CD8-positive, alpha-beta memory T cell (primary cell): ENCODE measurements at regions not wholly inside any gene's neighbourhood (a gene's known extent, or its start where the extent isn't known, plus 50 kb on each side); places are given as distances from the start of the nearest gene placed in this dataset.
"Not testable (repeated sequence)": the region's sequence is repeated elsewhere in the genome, so short reads cannot be mapped to it uniquely, and the experiment has no call there.

Experiments
- CTCF ChIA-PET: fragments of 350-600 bp; sonication (Branson Sonifier 250); formaldehyde crosslinking; loops from one replicate; lab custom pipeline; 2021; ENCODE audit warnings: antibody characterized with exemption; lab: Charles Lee
- POLR2A ChIA-PET: fragments of 350-600 bp; sonication (Branson Sonifier 250); formaldehyde crosslinking; loops from one replicate; lab custom pipeline; 2021; ENCODE audit warnings: antibody characterized with exemption; lab: Charles Lee
- DNase-seq, 5 donors: peaks; one replicate each; pipeline versions ENCODE4 v3.0.0 to v3.0.0-alpha.2; 2020 to 2022; ENCODE audit warnings: mixed read lengths in 1 of 5
- H3K27ac ChIP-seq: one replicate; pipeline ENCODE4 v1.7.0; 2013; ENCODE audit warnings: low read depth, mild to moderate bottlenecking, low read length, moderate library complexity
- H3K27me3 ChIP-seq: 2 replicates; pipeline ENCODE4 v1.7.0; 2013; ENCODE audit warnings: low read length, mild to moderate bottlenecking; ENCODE audit not compliant: insufficient read depth, poor library complexity, severe bottlenecking
- H3K36me3 ChIP-seq: 2 replicates; pipeline ENCODE4 v1.7.0; 2013; ENCODE audit warnings: mild to moderate bottlenecking, low read length, moderate library complexity; ENCODE audit not compliant: insufficient read depth
- H3K4me1 ChIP-seq: 2 replicates; pipeline ENCODE4 v1.7.0; 2013; ENCODE audit warnings: mild to moderate bottlenecking, low read length, moderate library complexity; ENCODE audit not compliant: insufficient read depth
- H3K4me3 ChIP-seq: 2 replicates; pipeline ENCODE4 v1.7.0; 2013; ENCODE audit warnings: mild to moderate bottlenecking, low read length
- H3K9me3 ChIP-seq: 2 replicates; pipeline ENCODE4 v1.7.0; 2013; ENCODE audit warnings: mild to moderate bottlenecking, low read length
- H3K27ac Mint-ChIP-seq, 8 donors: one replicate each; pipeline ENCODE4 v1.8.0; 2020 to 2021; ENCODE audit warnings: mixed read lengths in 8 of 8, mild to moderate bottlenecking in 6 of 8, inconsistent platforms in 3 of 8, moderate library complexity in 3 of 8
- H3K27me3 Mint-ChIP-seq, 2 donors: one replicate each; pipeline ENCODE4 v1.8.0; 2020 to 2021; ENCODE audit warnings: mixed read lengths in 2 of 2, mild to moderate bottlenecking in 1 of 2, moderate library complexity in 1 of 2
- H3K36me3 Mint-ChIP-seq, 3 donors: one replicate each; pipeline ENCODE4 v1.8.0; 2020 to 2021; ENCODE audit warnings: mixed read lengths in 3 of 3, inconsistent platforms in 1 of 3, mild to moderate bottlenecking in 1 of 3
- H3K4me1 Mint-ChIP-seq, 3 donors: one replicate each; pipeline ENCODE4 v1.8.0; 2020 to 2021; ENCODE audit warnings: mixed read lengths in 3 of 3, inconsistent platforms in 1 of 3, mild to moderate bottlenecking in 1 of 3
- H3K4me3 Mint-ChIP-seq, 7 donors: one replicate each; pipeline ENCODE4 v1.8.0; 2020 to 2021; ENCODE audit warnings: mixed read lengths in 7 of 7, mild to moderate bottlenecking in 6 of 7, moderate library complexity in 4 of 7, inconsistent platforms in 2 of 7
- H3K9me3 Mint-ChIP-seq, 5 donors: one replicate each; pipeline ENCODE4 v1.8.0; 2020 to 2022; ENCODE audit warnings: mixed read lengths in 5 of 5, mild to moderate bottlenecking in 3 of 5, moderate library complexity in 2 of 5, inconsistent platforms in 1 of 5

GRCh38 chr3:137329594-137329993 lies 371.8 kb downstream of the IL20RB start:
- no peak overlapping the region for H3K27ac ChIP-seq
- H3K4me1 Mint-ChIP-seq, result no peaks in the 10 kb centered on the region
- CTCF ChIA-PET, result no interaction called here

GRCh38 chr3:137330246-137330645 lies 372.5 kb downstream of the IL20RB start:
- Mint-ChIP-seq H3K36me3 (no peaks in the 10 kb centered on the region), H3K27me3 (peaks cover 0 to 2% of the 10 kb centered on the region in 2 donors), H3K27ac (no peak overlapping the region), H3K4me1 (no peaks in the 10 kb centered on the region), H3K9me3 (peaks cover 2 to 8% (median 4%) of the 10 kb centered on the region in 5 donors), H3K4me3 (no peak overlapping the region)
- ChIA-PET CTCF (no interaction called here), POLR2A (no interaction called here)
- Histone ChIP-seq H3K27ac (no peak overlapping the region), H3K4me3 (no peak overlapping the region), H3K36me3 (no peaks in the 10 kb centered on the region), H3K9me3 (no peaks in the 10 kb centered on the region), H3K4me1 (no peaks in the 10 kb centered on the region), H3K27me3 (no peaks in the 10 kb centered on the region)
- no peak for DNase-seq

More at GRCh38 chr3:137329594-137329993, 371.8 kb downstream of the IL20RB start:
- Histone ChIP-seq H3K4me3 (no peak overlapping the region), H3K9me3 (no peaks in the 10 kb centered on the region), H3K27me3 (no peaks in the 10 kb centered on the region), H3K36me3 (no peaks in the 10 kb centered on the region), H3K4me1 (no peaks in the 10 kb centered on the region)
- H3K27ac Mint-ChIP-seq, result no peak overlapping the region
- POLR2A ChIA-PET, result no interaction called here
- peaks cover 2 to 9% (median 8%) of the 10 kb centered on the region in 5 donors for H3K9me3 Mint-ChIP-seq
- no peak overlapping the region for H3K4me3 Mint-ChIP-seq
- DNase-seq, result no peak
- H3K36me3 Mint-ChIP-seq, result no peaks in the 10 kb centered on the region
- peaks cover 0 to 2% of the 10 kb centered on the region in 2 donors for H3K27me3 Mint-ChIP-seq

GRCh38 chr3:137332297-137332696 lies 374.5 kb downstream of the IL20RB start:
- no peak for DNase-seq
- Histone ChIP-seq H3K4me1 (no peaks in the 10 kb centered on the region), H3K4me3 (no peak overlapping the region), H3K27ac (no peak overlapping the region), H3K36me3 (no peaks in the 10 kb centered on the region), H3K27me3 (no peaks in the 10 kb centered on the region), H3K9me3 (no peaks in the 10 kb centered on the region)
- Mint-ChIP-seq H3K36me3 (no peaks in the 10 kb centered on the region), H3K27me3 (peaks cover 0 to 2% of the 10 kb centered on the region in 2 donors), H3K4me1 (no peaks in the 10 kb centered on the region), H3K4me3 (no peak overlapping the region), H3K27ac (no peak overlapping the region), H3K9me3 (peaks cover 0 to 4% (median 2%) of the 10 kb centered on the region in 5 donors)
- CTCF ChIA-PET, result no interaction called here
- POLR2A ChIA-PET, result no interaction called here

GRCh38 chr3:137335478-137335877 lies 377.7 kb downstream of the IL20RB start:
- Mint-ChIP-seq H3K36me3 (peaks cover 0 to 2% (median 0%) of the 10 kb centered on the region in 3 donors), H3K27ac (no peak overlapping the region), H3K27me3 (peaks cover 0 to 2% of the 10 kb centered on the region in 2 donors), H3K4me1 (no peaks in the 10 kb centered on the region), H3K9me3 (peaks cover 9 to 13% (median 9%) of the 10 kb centered on the region in 5 donors), H3K4me3 (no peak overlapping the region)
- POLR2A ChIA-PET, result no interaction called here
- Histone ChIP-seq H3K4me1 (no peaks in the 10 kb centered on the region), H3K27me3 (no peaks in the 10 kb centered on the region), H3K27ac (no peak overlapping the region), H3K9me3 (no peaks in the 10 kb centered on the region), H3K4me3 (no peak overlapping the region), H3K36me3 (no peaks in the 10 kb centered on the region)
- DNase-seq, result no peak
- CTCF ChIA-PET, result no interaction called here

GRCh38 chr3:137338400-137338799 lies 380.6 kb downstream of the IL20RB start:
- POLR2A ChIA-PET, H3K27ac ChIP-seq, H3K36me3 Mint-ChIP-seq, H3K9me3 ChIP-seq, CTCF ChIA-PET, H3K4me3 ChIP-seq, H3K27me3 ChIP-seq, DNase-seq, H3K36me3 ChIP-seq, H3K27me3 Mint-ChIP-seq, H3K4me1 ChIP-seq, H3K4me1 Mint-ChIP-seq, H3K27ac Mint-ChIP-seq, H3K4me3 Mint-ChIP-seq: not testable (repeated sequence)
- H3K9me3 Mint-ChIP-seq, result peaks cover 6 to 20% (median 10%) of the 10 kb centered on the region in 5 donors

- H3K4me3 Mint-ChIP-seq, result no peak overlapping the region
- no peaks in the 10 kb centered on the region for H3K36me3 Mint-ChIP-seq
- no peaks in the 10 kb centered on the region for H3K27me3 ChIP-seq
- H3K27ac ChIP-seq, result no peak overlapping the region
- H3K4me1 ChIP-seq, result no peaks in the 10 kb centered on the region
- H3K27ac Mint-ChIP-seq, result no peak overlapping the region
- H3K9me3 Mint-ChIP-seq, result peaks cover 0 to 17% (median 5%) of the 10 kb centered on the region in 5 donors
- ChIA-PET CTCF (no interaction called here), POLR2A (no interaction called here)
- H3K4me3 ChIP-seq, result no peak overlapping the region
- no peaks in the 10 kb centered on the region for H3K27me3 Mint-ChIP-seq
- no peaks in the 10 kb centered on the region for H3K4me1 Mint-ChIP-seq
- H3K9me3 ChIP-seq, result no peaks in the 10 kb centered on the region
- DNase-seq, result no peak
- no peaks in the 10 kb centered on the region for H3K36me3 ChIP-seq
Observed at GRCh38 chr3:137343283-137343682, 385.5 kb downstream of the IL20RB start.

GRCh38 chr3:137347132-137347531 lies 389.3 kb downstream of the IL20RB start:
- H3K4me1 Mint-ChIP-seq, result no peaks in the 10 kb centered on the region
- ChIA-PET POLR2A (no interaction called here), CTCF (no interaction called here)
- H3K4me3 Mint-ChIP-seq, result no peak overlapping the region
- no peaks in the 10 kb centered on the region for H3K36me3 ChIP-seq
- no peak for DNase-seq
- H3K27me3 ChIP-seq, result no peaks in the 10 kb centered on the region
- H3K27ac Mint-ChIP-seq, result no peak overlapping the region
- peaks cover 0 to 11% (median 0%) of the 10 kb centered on the region in 5 donors for H3K9me3 Mint-ChIP-seq
- H3K27me3 Mint-ChIP-seq, result peaks cover 0 to 4% of the 10 kb centered on the region in 2 donors
- no peak overlapping the region for H3K27ac ChIP-seq
- no peak overlapping the region for H3K4me3 ChIP-seq
- H3K4me1 ChIP-seq, result no peaks in the 10 kb centered on the region
- H3K36me3 Mint-ChIP-seq, result no peaks in the 10 kb centered on the region
- H3K9me3 ChIP-seq, result no peaks in the 10 kb centered on the region

GRCh38 chr3:137347817-137348368 lies 390.1 kb downstream of the IL20RB start:
- Histone ChIP-seq H3K36me3 (no peaks in the 10 kb centered on the region), H3K4me1 (no peaks in the 10 kb centered on the region), H3K9me3 (no peaks in the 10 kb centered on the region), H3K27ac (no peak overlapping the region), H3K27me3 (no peaks in the 10 kb centered on the region), H3K4me3 (no peak overlapping the region)
- CTCF ChIA-PET, result no interaction called here
- POLR2A ChIA-PET, result no interaction called here
- Mint-ChIP-seq H3K36me3 (no peaks in the 10 kb centered on the region), H3K4me3 (no peak overlapping the region), H3K27ac (peak overlapping the region in 1 of 8 donors; percentile 34), H3K27me3 (peaks cover 0 to 4% of the 10 kb centered on the region in 2 donors), H3K9me3 (peaks cover 1 to 11% (median 2%) of the 10 kb centered on the region in 5 donors), H3K4me1 (no peaks in the 10 kb centered on the region)
- no peak for DNase-seq
